CD4-positive, alpha-beta T cell (primary cell): ENCODE measurements at regions not wholly inside any gene's neighbourhood (a gene's known extent, or its start where the extent isn't known, plus 50 kb on each side); places are given as distances from the start of the nearest gene placed in this dataset.

Experiments
- ATAC-seq: fragments of 200-7000 bp; cut with Tn5 transposase; one replicate; pipeline ENCODE4 v1.10.0; 2022; ENCODE audit warnings: mild to moderate bottlenecking; ENCODE audit not compliant: poor library complexity
- CTCF ChIA-PET: fragments of 350-600 bp; sonication (Branson Sonifier 250); formaldehyde crosslinking; loops from one replicate; lab custom pipeline; 2021; ENCODE audit warnings: antibody characterized with exemption, inconsistent platforms; lab: Charles Lee
- POLR2A ChIA-PET: fragments of 350-600 bp; sonication (Branson Sonifier 250); formaldehyde crosslinking; loops from one replicate; lab custom pipeline; 2021; ENCODE audit warnings: antibody characterized with exemption, inconsistent platforms; lab: Charles Lee
- DNase-seq, 14 experiments: peaks; one replicate each; pipeline ENCODE4 v3.0.0-alpha.2; 2013 to 2020; ENCODE audit warnings: mixed read lengths in 2 of 14
- H3K27ac ChIP-seq, 2 donors: one replicate each; pipeline versions ENCODE4 v1.5.1 to v1.7.0; 2013; ENCODE audit warnings: low read length in 2 of 2, low read depth in 1 of 2, mild to moderate bottlenecking in 1 of 2
- H3K27me3 ChIP-seq, 2 experiments: 1 replicate in 1 of 2; 2 replicates in 1 of 2; pipeline versions ENCODE4 v1.6.1 to v1.7.0; 2013; ENCODE audit warnings: low read length in 2 of 2, control low read depth in 1 of 2, mild to moderate bottlenecking in 1 of 2, moderate library complexity in 1 of 2; ENCODE audit not compliant: insufficient read depth in 2 of 2, control insufficient read depth in 1 of 2
- H3K36me3 ChIP-seq: one replicate; pipeline ENCODE4 v1.6.1; 2013; ENCODE audit warnings: low read length, control low read depth; ENCODE audit not compliant: insufficient read depth
- H3K4me1 ChIP-seq: one replicate; pipeline ENCODE4 v1.6.1; 2013; ENCODE audit warnings: low read length, control low read depth; ENCODE audit not compliant: insufficient read depth
- H3K4me3 ChIP-seq: one replicate; pipeline ENCODE4 v1.5.1; 2013; ENCODE audit warnings: mild to moderate bottlenecking, low read length, moderate library complexity
- H3K9me3 ChIP-seq, 2 experiments: 1 replicate in 1 of 2; 2 replicates in 1 of 2; pipeline versions ENCODE4 v1.6.1 to v1.7.0; 2013; ENCODE audit warnings: low read length in 2 of 2, mild to moderate bottlenecking in 2 of 2, control low read depth in 1 of 2, moderate library complexity in 1 of 2; ENCODE audit not compliant: control insufficient read depth in 1 of 2, insufficient read depth in 1 of 2
- H3K27ac Mint-ChIP-seq: one replicate; pipeline ENCODE4 v1.8.0; 2020; ENCODE audit warnings: mixed read lengths
- H3K27me3 Mint-ChIP-seq: one replicate; pipeline ENCODE4 v1.8.0; 2021; ENCODE audit warnings: mixed read lengths
- H3K36me3 Mint-ChIP-seq: one replicate; pipeline ENCODE4 v1.8.0; 2021; ENCODE audit warnings: low read depth, mixed read lengths
- H3K4me1 Mint-ChIP-seq: one replicate; pipeline ENCODE4 v1.8.0; 2021; ENCODE audit warnings: low read depth, mixed read lengths
- H3K4me3 Mint-ChIP-seq: one replicate; pipeline ENCODE4 v1.8.0; 2020; ENCODE audit warnings: mild to moderate bottlenecking, mixed read lengths
- H3K9me3 Mint-ChIP-seq: one replicate; pipeline ENCODE4 v1.8.0; 2020; ENCODE audit warnings: mixed read lengths
- intact Hi-C, 2 experiments: fragments of 100-400 bp; cut with DNase I in 1 of 2; cut with micrococcal nuclease in 1 of 2; formaldehyde crosslinking; loops; one replicate each; pipeline versions ENCODE4 v1.15.1 to v1.9.0; 2023 to 2025; cut with DNase I, micrococcal nuclease
- TF ChIP-seq, protein P1 (sequence below): fragments of 200-600 bp; IDR thresholded peaks from one replicate; pipeline ENCODE4 v1.8.0; 2022; ENCODE audit warnings: antibody characterized with exemption, mild to moderate bottlenecking

DNA sequence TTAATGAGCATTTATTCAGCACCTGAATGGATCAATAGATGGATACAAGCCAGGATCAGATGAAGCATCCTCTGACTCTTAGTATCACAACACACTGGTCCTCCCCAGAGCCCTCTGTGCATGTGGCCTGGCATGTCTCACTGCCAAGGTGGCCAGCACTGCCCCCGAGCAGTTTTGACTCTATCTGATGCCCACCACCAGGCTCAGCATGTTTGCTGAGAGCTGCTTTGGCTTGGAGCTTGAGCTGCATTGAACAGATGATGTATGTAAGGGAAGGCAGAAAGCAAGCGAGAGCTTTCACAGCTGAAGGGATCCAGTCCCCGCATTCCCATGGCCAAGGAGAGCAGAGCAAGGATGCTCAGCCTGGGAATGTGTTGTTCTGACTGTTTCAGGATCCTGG, 320.3 kb downstream of the BUD13 start:
- ChIA-PET CTCF (no interaction called here), POLR2A (interaction anchor here (0.6 kb wide), 1 partner anchor 31 kb away, joined by 3 read pairs; no protein-coding TSS in a partner anchor)
- Histone ChIP-seq H3K4me3 (no peak overlapping the region), H3K27ac (no peak overlapping the region), H3K9me3 (peaks cover 0 to 12% of the 10 kb centered on the region in 2 experiments), H3K27me3 (no peaks in the 10 kb centered on the region), H3K4me1 (no peaks in the 10 kb centered on the region), H3K36me3 (no peaks in the 10 kb centered on the region)
- DNase-seq: no peak
- TF ChIP-seq, protein P1, sequence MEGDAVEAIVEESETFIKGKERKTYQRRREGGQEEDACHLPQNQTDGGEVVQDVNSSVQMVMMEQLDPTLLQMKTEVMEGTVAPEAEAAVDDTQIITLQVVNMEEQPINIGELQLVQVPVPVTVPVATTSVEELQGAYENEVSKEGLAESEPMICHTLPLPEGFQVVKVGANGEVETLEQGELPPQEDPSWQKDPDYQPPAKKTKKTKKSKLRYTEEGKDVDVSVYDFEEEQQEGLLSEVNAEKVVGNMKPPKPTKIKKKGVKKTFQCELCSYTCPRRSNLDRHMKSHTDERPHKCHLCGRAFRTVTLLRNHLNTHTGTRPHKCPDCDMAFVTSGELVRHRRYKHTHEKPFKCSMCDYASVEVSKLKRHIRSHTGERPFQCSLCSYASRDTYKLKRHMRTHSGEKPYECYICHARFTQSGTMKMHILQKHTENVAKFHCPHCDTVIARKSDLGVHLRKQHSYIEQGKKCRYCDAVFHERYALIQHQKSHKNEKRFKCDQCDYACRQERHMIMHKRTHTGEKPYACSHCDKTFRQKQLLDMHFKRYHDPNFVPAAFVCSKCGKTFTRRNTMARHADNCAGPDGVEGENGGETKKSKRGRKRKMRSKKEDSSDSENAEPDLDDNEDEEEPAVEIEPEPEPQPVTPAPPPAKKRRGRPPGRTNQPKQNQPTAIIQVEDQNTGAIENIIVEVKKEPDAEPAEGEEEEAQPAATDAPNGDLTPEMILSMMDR: no peak
- peaks cover 6% of the 10 kb centered on the region for H3K9me3 Mint-ChIP-seq
- H3K27me3 Mint-ChIP-seq: peaks cover 7% of the 10 kb centered on the region
- ATAC-seq: no peak
- no peak overlapping the region for H3K27ac Mint-ChIP-seq
- H3K4me1 Mint-ChIP-seq: no peaks in the 10 kb centered on the region
- H3K36me3 Mint-ChIP-seq: no peaks in the 10 kb centered on the region
- no peak overlapping the region for H3K4me3 Mint-ChIP-seq
- intact Hi-C loops: no loop called here

DNA sequence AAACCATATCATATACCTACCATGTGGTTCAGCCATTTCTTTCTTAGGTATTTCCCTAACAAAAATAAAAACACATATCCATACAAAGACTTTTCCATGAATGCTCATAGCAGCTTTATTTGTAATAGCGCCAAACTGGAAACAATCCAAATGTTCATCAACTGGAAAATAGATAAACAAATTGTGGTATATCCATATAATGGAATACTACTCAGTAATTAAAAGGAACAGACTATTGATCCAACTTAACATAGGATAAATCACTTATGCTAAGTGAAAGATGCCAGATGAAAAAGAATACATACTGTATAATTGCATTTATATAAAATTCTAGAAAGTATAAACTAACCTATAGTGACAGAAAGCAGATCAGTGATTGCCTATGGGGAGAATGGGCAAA, 323.3 kb downstream of the BUD13 start:
- CTCF ChIA-PET: no interaction called here
- no peaks in the 10 kb centered on the region for H3K36me3 Mint-ChIP-seq
- H3K4me1 Mint-ChIP-seq: no peaks in the 10 kb centered on the region
- POLR2A ChIA-PET: no interaction called here
- DNase-seq: no peak
- H3K27ac ChIP-seq: no peak overlapping the region
- H3K4me3 ChIP-seq: no peak overlapping the region
- no peaks in the 10 kb centered on the region for H3K36me3 ChIP-seq
- H3K4me1 ChIP-seq: no peaks in the 10 kb centered on the region
- H3K27ac Mint-ChIP-seq: no peak overlapping the region
- H3K9me3 ChIP-seq: peaks cover 0 to 5% of the 10 kb centered on the region in 2 experiments
- peaks cover 16% of the 10 kb centered on the region for H3K27me3 Mint-ChIP-seq
- ATAC-seq: no peak
- H3K4me3 Mint-ChIP-seq: no peak overlapping the region
- peaks cover 0 to 3% of the 10 kb centered on the region in 2 experiments for H3K27me3 ChIP-seq
- intact Hi-C loops: no loop called here
- TF ChIP-seq, protein P1: no peak
- H3K9me3 Mint-ChIP-seq: peaks cover 6% of the 10 kb centered on the region

DNA sequence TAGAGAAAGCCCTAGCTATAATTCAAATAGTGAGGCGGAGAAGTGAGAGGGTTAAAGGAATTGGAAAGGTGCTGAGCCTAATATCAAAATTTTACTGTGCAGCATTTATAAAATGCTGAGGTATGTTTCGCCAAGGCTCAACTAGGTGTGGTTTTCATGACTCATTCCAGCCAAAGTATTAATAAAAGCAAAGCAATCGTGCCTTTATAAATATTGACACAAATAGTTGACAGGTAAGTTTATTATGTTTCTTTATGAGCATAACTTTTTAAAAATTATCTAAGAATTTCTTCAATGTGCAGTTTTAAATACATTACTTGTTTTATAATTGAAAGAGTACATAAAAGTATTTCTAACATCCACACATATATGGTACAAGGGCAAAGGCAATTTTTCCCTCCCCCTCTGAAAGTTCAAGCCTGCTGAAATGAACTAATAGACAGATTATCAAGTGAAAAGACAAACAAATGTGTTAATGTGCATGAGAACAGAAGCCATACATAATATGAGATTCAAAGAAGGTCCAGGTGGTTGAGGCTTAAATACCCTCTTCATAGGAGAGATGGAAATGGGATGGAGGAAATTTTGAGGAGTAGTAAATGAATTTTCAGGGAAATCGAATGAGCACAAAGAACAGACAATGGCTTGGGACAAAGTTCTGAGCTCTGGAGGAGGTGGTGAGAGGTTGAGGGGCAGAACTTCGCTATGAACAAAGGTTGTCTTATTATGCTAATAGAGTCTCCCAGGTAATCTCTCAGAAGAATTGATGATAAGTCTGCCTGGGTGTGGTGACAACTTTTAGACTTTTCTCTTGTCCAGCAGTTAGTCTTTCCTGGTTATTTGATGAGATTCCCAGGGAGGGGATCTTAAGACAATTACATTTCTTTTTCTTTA, 326.5 kb downstream of the BUD13 start:
- intact Hi-C loops: no loop called here
- Mint-ChIP-seq H3K27me3 (peaks cover 23% of the 10 kb centered on the region), H3K4me1 (no peaks in the 10 kb centered on the region), H3K9me3 (peaks cover 2% of the 10 kb centered on the region), H3K4me3 (no peak overlapping the region), H3K36me3 (no peaks in the 10 kb centered on the region), H3K27ac (no peak overlapping the region)
- Histone ChIP-seq H3K27me3 (peaks cover 0 to 3% of the 10 kb centered on the region in 2 experiments), H3K9me3 (no peaks in the 10 kb centered on the region), H3K27ac (no peak overlapping the region), H3K36me3 (no peaks in the 10 kb centered on the region), H3K4me1 (no peaks in the 10 kb centered on the region), H3K4me3 (no peak overlapping the region)
- POLR2A ChIA-PET: no interaction called here
- CTCF ChIA-PET: no interaction called here
- no peak for DNase-seq
- ATAC-seq: no peak
- TF ChIP-seq, protein P1: no peak
